ENCODE measurements at regions not wholly inside any gene's neighbourhood (a gene's known extent, or its start where the extent isn't known, plus 50 kb on each side); places are given as distances from the start of the nearest gene placed in this dataset.

- no peak for TF ChIP-seq CTCF (IDR thresholded peaks at IDR 0.05; ENCODE audit: borderline replicate concordance, control extremely low read depth, extremely low read depth, insufficient read depth, missing control alignments)
- DNase-seq (ENCODE audit: low spot score): no peak
- in situ Hi-C loops (cut with MboI; ENCODE audit: low sequenced_read_pairs, unreplicated experiment): no loop called here
Measured at GRCh38 chr18:45137087-45137419, 456.4 kb downstream of the SETBP1 start.

GRCh38 chr18:45139478-45139877 is 458.8 kb downstream of the SETBP1 start:
- in situ Hi-C loops (cut with MboI; ENCODE audit: low sequenced_read_pairs, unreplicated experiment): no loop called here
- TF ChIP-seq CTCF (IDR thresholded peaks at IDR 0.05; ENCODE audit: borderline replicate concordance, control extremely low read depth, extremely low read depth, insufficient read depth, missing control alignments): no peak
- DNase-seq (ENCODE audit: low spot score): no peak

- in situ Hi-C loops (cut with MboI; ENCODE audit: low sequenced_read_pairs, unreplicated experiment): no loop called here
- no peak for TF ChIP-seq CTCF (IDR thresholded peaks at IDR 0.05; ENCODE audit: borderline replicate concordance, control extremely low read depth, extremely low read depth, insufficient read depth, missing control alignments)
- DNase-seq (ENCODE audit: low spot score): no peak
Measured at GRCh38 chr18:45142868-45143267, 462.2 kb downstream of the SETBP1 start.

GRCh38 chr18:45149712-45150111 is 465.6 kb upstream of the SLC14A2 start:
- DNase-seq (ENCODE audit: low spot score): no peak
- in situ Hi-C loops (cut with MboI; ENCODE audit: low sequenced_read_pairs, unreplicated experiment): no loop called here
- no peak for TF ChIP-seq CTCF (IDR thresholded peaks at IDR 0.05; ENCODE audit: borderline replicate concordance, control extremely low read depth, extremely low read depth, insufficient read depth, missing control alignments)

GRCh38 chr18:45151645-45152044 is 463.6 kb upstream of the SLC14A2 start:
- no peak for TF ChIP-seq CTCF (IDR thresholded peaks at IDR 0.05; ENCODE audit: borderline replicate concordance, control extremely low read depth, extremely low read depth, insufficient read depth, missing control alignments)
- in situ Hi-C loops (cut with MboI; ENCODE audit: low sequenced_read_pairs, unreplicated experiment): no loop called here

GRCh38 chr18:45155526-45155925 is 459.8 kb upstream of the SLC14A2 start:
- DNase-seq (ENCODE audit: low spot score): no peak
- in situ Hi-C loops (cut with MboI; ENCODE audit: low sequenced_read_pairs, unreplicated experiment): no loop called here
- no peak for TF ChIP-seq CTCF (IDR thresholded peaks at IDR 0.05; ENCODE audit: borderline replicate concordance, control extremely low read depth, extremely low read depth, insufficient read depth, missing control alignments)

More at GRCh38 chr18:45151645-45152044, 463.6 kb upstream of the SLC14A2 start:
- no peak for DNase-seq (ENCODE audit: low spot score)

DNA sequence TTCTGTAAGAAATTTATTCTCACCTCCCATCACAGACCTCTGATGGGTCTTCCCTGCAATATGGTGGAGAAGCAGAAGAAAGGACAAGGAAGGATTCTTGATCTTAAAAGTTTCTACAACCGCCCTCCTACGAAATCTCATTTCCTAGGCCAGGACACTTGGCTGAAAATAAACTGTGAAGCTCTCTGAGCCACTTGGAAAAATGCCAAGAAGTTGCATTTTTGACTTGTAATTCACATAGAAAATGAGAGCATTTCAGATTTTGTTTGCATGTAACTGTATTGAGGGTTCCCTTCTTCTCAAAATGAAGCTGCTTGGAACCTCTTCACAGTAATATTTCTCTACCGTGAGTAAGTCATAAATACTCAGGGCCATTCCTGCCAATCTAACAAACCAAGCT is 458.3 kb upstream of the SLC14A2 start:
- in situ Hi-C loops (cut with MboI; ENCODE audit: low sequenced_read_pairs, unreplicated experiment): no loop called here
- no peak for TF ChIP-seq CTCF (IDR thresholded peaks at IDR 0.05; ENCODE audit: borderline replicate concordance, control extremely low read depth, extremely low read depth, insufficient read depth, missing control alignments)
- no peak for DNase-seq (ENCODE audit: low spot score)
